Lower leg skin (tissue), 3 donors: ENCODE measurements at regions not wholly inside any gene's neighbourhood (a gene's known extent, or its start where the extent isn't known, plus 50 kb on each side); places are given as distances from the start of the nearest gene placed in this dataset.

Experiments used
- POLR2A ChIP-seq, 2 donors: fragments of 450-650 bp; IDR thresholded peaks; one replicate each; pipeline ENCODE4 v1.6.1; 2016 to 2017; ENCODE audit warnings: antibody characterized with exemption in 2 of 2, mild to moderate bottlenecking in 1 of 2, moderate library complexity in 1 of 2
- TF ChIP-seq, protein P1 (sequence below), 3 donors: fragments of 450-650 bp; IDR thresholded peaks; one replicate each; pipeline ENCODE4 v1.5.1; 2016; ENCODE audit warnings: antibody characterized with exemption in 3 of 3, mild to moderate bottlenecking in 3 of 3, moderate library complexity in 2 of 3

- TF ChIP-seq, protein P1, sequence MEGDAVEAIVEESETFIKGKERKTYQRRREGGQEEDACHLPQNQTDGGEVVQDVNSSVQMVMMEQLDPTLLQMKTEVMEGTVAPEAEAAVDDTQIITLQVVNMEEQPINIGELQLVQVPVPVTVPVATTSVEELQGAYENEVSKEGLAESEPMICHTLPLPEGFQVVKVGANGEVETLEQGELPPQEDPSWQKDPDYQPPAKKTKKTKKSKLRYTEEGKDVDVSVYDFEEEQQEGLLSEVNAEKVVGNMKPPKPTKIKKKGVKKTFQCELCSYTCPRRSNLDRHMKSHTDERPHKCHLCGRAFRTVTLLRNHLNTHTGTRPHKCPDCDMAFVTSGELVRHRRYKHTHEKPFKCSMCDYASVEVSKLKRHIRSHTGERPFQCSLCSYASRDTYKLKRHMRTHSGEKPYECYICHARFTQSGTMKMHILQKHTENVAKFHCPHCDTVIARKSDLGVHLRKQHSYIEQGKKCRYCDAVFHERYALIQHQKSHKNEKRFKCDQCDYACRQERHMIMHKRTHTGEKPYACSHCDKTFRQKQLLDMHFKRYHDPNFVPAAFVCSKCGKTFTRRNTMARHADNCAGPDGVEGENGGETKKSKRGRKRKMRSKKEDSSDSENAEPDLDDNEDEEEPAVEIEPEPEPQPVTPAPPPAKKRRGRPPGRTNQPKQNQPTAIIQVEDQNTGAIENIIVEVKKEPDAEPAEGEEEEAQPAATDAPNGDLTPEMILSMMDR (IDR thresholded peaks at IDR 0.05): no peak
- no peak for TF ChIP-seq POLR2A (IDR thresholded peaks at IDR 0.05)
These were observed 438.0 kb downstream of the KCNA4 start for GRCh38 chr11:29578806-29579205.
